ENCODE measurements at regions not wholly inside any gene's neighbourhood (a gene's known extent, or its start where the extent isn't known, plus 50 kb on each side); places are given as distances from the start of the nearest gene placed in this dataset.

GRCh38 chr5:116370886-116371285 lies 203.7 kb downstream of the SEMA6A start (continued):
- no peak for TF ChIP-seq ZNF462 (CRISPR knock-in tag; IDR thresholded peaks at IDR 0.05)
- TF ChIP-seq NANOG (IDR thresholded peaks at IDR 0.05; ENCODE audit: borderline replicate concordance): no peak

- peak overlapping the region; percentile 4; the same call in 1 of the 2 replicates for H3K27ac Mint-ChIP-seq
- no peak for TF ChIP-seq POLR2AphosphoS5 (IDR thresholded peaks at IDR 0.05; ENCODE audit: low read depth)
- TF ChIP-seq ZNF114 (CRISPR knock-in tag; IDR thresholded peaks at IDR 0.05): no peak
- TF ChIP-seq CREB1 (CRISPR knock-in tag; IDR thresholded peaks at IDR 0.05; ENCODE audit: low read depth): no peak
- TF ChIP-seq ETS1 (IDR thresholded peaks at IDR 0.05): no peak
- no peak for TF ChIP-seq STAT1 (IDR thresholded peaks at IDR 0.05; ENCODE audit: unreplicated experiment)
- no peak for TF ChIP-seq EZH2 (IDR thresholded peaks at IDR 0.05; ENCODE audit: low read depth, unreplicated experiment)
- no peak for TF ChIP-seq JUNB (IDR thresholded peaks at IDR 0.05; ENCODE audit: unreplicated experiment)
- no peak for TF ChIP-seq CTCF (conservative IDR thresholded peaks at IDR 0.05; ENCODE audit: low read depth in 2 of 2)
These were observed 204.5 kb downstream of the SEMA6A start for GRCh38 chr5:116370149-116370548.

More at GRCh38 chr5:116370149-116370548, 204.5 kb downstream of the SEMA6A start:
- H3K79me2 ChIP-seq (replicated peaks; ENCODE audit: insufficient read depth): no peaks in the 10 kb centered on the region
- H3F3A ChIP-seq (replicated peaks; ENCODE audit: low read depth): no peaks in the 10 kb centered on the region
- no peaks in the 10 kb centered on the region for H4K20me1 ChIP-seq (replicated peaks; ENCODE audit: insufficient read depth)
- no peaks in the 10 kb centered on the region for H3K27me3 ChIP-seq (ENCODE audit: insufficient read depth)
- no peak overlapping the region for H3K27ac ChIP-seq (ENCODE audit: low read depth)
- Mint-ChIP-seq H3K27me3 (ENCODE audit: insufficient read depth, low read depth, poor library complexity) (no peaks in the 10 kb centered on the region), H3K4me1 (peaks cover 22% of the 10 kb centered on the region), H3K9me3 (no peaks in the 10 kb centered on the region), H3K4me3 (no peak overlapping the region), H3K36me3 (ENCODE audit: low read depth) (no peaks in the 10 kb centered on the region)
- DNase-seq (ENCODE audit: low spot score) (no peak), ATAC-seq (no peak; the same call in 2 of the 3 replicates)
- H3K4me3 ChIP-seq: no peak overlapping the region
- H3K36me3 ChIP-seq (ENCODE audit: insufficient read depth): no peaks in the 10 kb centered on the region
- H3K4me2 ChIP-seq: peak overlapping the region; percentile 46; the same call in 1 of the 2 replicates
- H3K4me1 ChIP-seq (ENCODE audit: insufficient read depth): peaks cover 9% of the 10 kb centered on the region; the same call in 1 of the 2 replicates
- H2AFZ ChIP-seq: no peak overlapping the region
- H3K9me2 ChIP-seq (ENCODE audit: insufficient read depth): no peaks in the 10 kb centered on the region

All from GM23338 (cell line).